Fibroblast of skin of back (primary cell): ENCODE measurements at regions not wholly inside any gene's neighbourhood (a gene's known extent, or its start where the extent isn't known, plus 50 kb on each side); places are given as distances from the start of the nearest gene placed in this dataset.
"Not testable (repeated sequence)": the region's sequence is repeated elsewhere in the genome, so short reads cannot be mapped to it uniquely, and the experiment has no call there.

ENCODE experiments used
- DNase-seq: peaks from one replicate; pipeline ENCODE4 v3.0.0-alpha.2; 2013

DNA sequence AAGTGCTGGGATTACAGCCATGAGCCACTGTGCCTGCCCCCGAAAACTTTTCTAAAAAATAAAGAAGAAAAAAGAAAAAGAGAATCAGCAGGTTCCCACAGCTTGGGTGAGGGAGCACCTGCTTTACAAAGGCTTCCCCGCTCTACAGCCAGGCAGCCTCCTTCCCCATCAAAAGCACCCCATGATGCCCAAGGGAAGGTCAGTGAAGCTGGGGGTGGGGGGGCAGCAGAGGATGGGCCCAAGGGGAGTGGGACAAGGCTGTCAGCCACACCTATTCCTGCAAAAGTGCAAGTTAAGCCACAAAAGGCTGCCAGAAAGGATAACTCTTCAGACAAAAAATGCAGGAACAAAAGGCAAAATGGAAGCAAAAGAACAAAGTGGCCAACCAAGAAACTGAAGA lies 72.5 kb downstream of the FAM50B start:
- DNase-seq: no peak

DNA sequence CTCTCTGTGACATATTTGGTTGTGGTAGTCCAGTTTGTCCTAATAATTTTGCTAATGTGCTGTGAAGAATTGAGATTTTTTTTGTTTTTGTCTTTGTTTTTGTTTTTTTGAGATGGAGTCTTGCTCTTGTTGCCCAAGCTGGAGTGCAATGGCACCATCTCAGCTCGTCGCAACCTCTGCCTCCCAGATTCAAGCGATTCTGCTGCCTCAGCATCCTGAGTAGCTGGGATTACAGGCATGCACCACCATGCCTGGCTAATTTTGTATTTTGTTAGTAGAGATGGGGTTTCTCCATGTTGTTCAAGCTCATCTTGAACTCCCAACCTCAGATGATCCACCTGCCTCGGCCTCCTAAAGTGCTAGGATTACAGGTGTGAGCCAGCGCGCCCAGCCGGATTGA lies 73.4 kb downstream of the FAM50B start:
- not testable (repeated sequence) for DNase-seq

DNA sequence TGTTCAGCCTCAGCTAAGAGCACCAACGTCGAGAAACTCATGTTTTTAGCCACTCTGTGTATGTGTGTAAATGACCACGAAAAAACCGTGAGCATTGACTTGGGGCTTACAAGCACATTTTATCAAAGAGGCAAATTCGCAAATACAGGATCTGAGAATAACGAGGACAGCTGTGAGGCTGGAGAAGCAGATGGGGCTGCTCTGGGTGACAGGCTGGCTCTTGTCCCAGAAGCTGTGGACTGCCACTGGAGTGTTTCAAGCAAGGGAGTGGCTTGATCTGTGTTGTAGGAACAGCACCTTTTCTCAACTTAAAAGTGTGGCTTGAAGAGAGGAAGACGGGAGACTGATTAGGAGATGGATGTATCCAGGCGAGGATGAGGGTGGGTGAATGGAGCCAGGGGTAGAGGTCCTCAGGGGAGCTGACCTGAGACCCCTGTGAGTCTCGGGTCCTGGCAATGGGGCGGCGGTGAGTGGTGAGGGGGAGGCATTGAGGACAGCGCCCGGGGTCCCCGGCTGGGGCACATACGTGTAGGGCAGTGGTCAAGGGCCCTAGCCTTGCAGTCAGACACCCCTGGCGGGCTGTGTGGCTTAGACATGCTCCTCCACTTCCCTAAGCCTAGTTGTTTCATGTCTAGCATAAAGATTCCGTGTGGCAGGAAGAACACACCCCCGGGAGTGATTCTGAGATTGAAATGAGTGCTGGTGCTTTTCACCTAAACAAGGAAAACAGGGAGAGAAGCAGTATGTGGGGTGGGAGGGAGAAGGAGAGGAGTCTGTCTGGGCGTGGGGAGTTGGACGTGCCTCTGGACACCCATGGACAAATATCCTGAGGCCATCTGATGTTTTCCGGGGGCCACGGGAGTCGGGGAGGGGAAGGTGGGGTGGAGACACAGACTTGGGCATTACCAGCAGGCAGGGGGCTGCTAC lies 76.3 kb downstream of the FAM50B start:
- not testable (repeated sequence) for DNase-seq

DNA sequence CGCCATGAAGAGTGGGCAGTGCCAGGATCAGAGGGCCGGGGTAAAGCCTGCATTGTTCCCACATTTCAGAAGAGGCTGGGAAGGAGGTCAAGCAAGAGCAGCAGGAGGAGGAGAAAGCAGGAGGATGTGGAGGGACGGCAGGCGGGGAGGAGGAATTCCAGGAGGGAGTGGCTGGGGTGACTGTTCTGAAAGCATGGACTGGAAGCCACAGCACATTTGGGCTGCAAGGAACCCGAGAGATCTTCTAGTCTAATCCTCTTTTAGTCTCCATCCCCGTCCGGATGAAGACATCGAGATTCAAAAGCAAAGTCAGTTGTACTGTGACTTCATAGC lies 76.9 kb downstream of the FAM50B start:
- DNase-seq: peak; percentile 64

DNA sequence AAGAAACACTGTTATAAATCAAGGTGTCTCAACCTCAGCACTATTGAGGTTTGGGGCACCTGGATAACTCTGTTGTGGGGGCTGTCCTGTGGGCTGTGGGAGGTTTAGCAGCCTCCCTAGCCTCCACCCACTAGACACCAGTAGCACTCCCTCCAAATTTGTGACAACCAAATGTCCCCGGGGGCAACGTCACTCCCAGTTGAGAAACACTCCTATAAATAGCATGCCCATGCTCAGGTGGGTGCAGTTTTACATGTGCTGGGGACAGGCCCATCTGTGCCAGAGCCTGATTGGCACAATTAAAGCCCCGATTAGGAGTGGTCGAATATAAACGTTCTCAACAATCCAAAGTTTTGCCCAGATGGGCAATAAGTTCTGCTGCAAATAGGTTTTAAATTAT lies 78.9 kb downstream of the FAM50B start:
- no peak for DNase-seq

DNA sequence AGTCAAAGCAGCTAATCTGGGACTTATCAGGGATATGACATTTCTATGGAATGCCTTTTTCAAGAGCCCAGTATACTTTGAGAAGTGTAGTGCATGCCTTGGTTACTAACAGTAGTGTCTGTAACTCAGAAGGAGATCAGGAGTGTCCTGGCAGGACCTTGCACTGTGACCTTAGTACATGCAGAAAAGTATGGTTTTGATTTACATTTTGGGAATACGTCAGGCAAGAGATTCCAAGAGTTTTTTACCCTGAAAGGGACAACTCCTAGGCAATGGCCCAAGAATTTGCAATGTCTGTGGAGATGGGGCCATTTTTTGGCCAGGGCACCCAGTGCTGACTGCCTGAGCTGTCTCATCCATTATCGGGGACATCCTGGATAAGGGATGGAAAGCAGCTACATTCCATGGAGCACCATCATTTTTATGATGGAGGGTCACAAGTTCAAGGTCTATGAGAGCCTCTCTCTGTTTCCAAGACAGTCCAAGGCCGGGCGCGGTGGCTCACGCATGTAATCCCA lies 80.2 kb downstream of the FAM50B start:
- DNase-seq: peak; percentile 90

DNA sequence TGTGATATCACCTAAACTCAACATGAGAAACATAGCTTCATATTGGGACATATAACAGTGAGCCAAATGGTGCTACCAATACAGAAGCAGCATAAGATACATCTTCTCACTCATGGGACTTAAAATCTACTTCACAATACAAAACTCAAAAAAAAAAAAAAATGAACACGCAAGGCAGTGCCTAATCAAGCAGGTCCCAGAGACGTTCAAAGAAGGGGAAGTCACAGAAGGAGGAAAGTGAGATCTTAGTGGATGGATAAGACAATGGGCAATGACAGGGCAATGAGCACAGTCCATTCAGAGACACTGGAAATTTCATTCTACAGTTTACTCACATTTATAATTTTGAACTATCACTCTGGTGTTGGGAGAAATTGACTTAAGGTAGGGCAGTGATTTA lies 88.3 kb downstream of the FAM50B start:
- DNase-seq: no peak

DNA sequence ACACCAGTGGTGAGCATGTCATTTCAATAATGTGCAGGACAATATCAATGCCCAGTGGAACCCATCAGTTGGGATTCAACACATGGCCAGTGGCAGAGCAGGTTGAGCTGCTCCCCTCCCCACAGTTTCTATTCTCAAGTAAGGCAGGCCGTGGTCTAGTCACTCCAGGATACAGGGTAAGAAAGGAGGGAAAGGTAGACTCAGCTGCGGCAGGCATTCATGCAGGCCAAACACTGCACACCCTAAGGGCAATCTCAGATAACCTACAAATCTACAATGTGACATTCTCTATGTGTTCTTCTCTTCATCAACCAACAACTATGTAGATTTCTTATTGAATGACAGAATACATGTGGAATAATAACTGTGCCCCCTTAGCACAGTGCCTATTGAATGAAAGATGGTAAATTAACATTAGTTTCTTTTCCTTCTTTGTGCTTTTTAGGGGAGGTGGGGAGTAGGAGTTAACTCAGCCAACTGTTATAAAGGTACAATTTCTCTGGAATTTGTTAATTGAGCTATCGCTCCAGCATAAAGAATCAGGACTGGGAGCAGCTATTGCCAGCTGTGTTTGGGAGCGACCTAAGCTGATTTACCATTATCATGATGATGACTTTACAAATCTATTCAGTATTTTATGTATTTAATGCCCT lies 89.7 kb downstream of the FAM50B start:
- no peak for DNase-seq

DNA sequence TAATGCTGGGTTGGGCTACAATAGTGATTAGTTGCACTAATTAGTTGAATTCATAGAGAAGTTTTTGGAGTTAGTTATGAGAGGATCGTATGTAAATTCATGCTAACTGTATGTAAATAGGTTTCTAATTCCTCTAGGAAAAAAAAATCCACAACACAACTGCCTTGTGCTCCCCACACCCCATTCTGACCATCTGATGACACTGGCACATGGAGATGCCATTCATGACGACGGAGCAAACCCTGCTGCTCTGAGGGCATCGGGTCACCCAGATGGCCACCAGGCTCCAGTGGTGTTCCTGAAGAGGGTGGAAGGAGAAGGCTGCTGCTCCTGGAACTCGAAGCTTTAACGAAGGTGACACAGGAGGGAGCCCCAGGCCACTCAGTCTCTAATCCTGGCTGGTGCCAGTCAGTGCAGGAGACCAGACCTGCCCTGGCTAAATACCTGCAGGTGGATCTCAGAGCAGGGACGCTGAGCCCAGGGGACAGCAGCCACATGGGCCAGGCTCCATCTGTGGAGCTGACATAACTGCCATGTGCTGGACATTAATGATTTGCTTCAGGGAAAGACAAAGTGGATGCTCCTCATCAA lies 90.3 kb downstream of the FAM50B start:
- no peak for DNase-seq

DNA sequence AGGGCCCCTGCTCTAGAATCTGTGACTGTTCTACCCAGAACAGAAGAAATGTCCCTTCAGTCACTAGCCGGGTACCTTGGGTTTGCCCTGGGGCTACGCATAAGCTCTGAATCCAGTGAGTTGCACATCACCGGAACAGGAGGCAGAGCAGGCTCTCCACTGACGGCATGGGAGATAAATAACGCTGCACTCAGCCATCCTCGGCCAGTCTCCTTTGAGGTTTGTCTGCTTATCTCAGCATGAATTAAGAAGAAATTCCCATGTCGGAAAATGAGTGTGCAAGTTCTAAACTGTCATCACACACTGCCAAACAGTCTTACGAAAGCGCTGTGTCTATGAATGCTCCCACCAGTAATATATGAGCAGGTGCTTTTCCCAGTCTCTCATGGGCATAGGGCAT lies 90.8 kb downstream of the FAM50B start:
- DNase-seq: no peak

DNA sequence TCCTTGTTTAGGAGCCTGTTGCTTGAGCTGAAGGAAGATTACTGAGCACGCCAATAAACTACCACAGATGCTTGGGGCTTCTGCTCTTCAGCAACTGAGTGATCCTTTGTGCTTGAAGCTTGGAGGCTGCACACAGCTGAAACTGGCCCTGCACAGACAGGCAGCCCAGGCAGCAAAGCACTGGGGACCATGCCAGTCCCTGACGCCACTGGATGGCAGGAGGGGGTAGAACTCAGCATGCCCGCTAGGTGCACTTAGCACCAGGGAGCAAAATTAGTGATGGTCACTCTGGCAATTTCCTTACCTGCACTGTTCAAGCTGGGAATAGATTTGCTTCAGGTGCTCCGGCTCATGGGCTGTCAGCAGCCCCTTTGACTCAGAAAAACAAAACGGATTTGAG lies 91.5 kb downstream of the FAM50B start:
- DNase-seq: no peak

DNA sequence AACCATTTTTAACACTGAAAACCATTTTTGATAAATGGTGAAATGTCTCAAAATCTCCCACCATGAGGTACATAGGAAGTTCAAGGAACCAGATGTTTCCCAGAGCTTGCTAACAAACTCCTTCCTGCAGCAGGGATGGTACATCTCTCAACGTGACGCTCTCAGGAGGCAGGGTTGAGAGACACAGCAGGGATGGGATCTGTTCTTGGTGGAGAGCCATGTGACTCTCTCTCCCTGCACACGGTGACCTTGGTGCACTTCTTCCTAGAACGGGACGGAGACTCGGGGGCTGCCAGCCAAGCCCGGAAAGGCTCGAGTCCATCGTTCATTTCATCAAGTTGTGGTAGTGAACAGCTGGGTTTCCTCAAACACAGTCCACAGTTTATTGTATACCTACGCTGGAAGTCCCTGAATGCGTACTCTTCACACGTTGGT lies 94.2 kb downstream of the FAM50B start:
- no peak for DNase-seq

DNA sequence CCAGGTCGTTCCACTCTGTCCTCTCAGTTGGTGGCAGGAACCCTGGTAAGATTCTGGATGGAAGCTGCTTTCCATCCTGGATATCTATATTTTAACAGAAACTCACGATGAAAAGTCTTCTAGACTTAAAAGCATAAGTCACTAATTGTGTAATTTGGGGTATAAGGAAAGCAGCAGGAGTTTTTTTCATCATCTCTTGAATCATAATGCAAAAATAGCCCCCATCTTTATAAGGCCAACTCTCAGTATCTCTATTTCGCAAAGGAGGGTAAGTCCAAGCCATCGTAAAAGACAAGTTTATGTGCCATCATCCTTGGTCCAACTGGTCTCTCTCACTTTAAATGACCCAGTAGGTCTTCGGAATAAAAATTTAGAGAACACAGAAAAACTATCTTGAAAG lies 95.1 kb downstream of the FAM50B start:
- no peak for DNase-seq

DNA sequence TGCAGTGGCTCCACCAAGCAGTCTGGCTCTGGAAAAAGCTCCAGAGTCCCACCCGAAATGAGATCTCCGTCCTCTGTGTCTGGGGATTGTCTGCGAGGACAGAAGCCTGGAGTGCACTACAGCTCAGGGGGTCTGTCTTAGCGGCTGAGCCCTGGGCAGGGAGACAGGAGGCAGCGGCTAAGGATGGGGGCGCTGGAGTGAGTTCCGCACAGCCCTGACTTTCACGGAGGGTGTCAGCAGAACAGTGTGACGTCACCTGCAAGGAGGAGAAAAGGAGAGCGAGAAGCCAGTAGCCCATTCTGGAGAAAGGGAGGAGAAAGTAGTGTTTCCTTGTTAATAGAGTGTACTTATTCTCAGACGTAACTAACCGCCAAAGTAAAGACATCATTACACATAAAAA lies 97.6 kb downstream of the FAM50B start:
- DNase-seq: no peak

DNA sequence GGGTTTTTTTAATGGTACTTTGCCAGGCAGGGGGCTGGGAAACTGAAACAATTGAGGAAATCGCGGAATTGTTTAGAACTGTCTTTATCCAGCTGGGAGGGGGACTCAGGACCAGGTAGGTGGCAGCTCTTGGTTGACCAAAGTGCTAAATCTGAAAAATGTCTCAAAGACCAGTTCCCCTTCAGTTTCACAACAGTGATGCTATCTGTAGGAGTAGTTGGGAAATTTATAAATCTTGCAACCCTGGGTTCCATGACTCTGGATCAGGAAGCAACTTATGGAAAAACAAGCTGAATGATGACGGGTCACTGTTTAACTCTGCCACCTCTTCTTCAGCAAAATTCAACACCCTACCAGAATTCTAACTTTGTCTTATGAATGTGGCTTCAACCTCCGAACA lies 99.7 kb downstream of the FAM50B start:
- no peak for DNase-seq

DNA sequence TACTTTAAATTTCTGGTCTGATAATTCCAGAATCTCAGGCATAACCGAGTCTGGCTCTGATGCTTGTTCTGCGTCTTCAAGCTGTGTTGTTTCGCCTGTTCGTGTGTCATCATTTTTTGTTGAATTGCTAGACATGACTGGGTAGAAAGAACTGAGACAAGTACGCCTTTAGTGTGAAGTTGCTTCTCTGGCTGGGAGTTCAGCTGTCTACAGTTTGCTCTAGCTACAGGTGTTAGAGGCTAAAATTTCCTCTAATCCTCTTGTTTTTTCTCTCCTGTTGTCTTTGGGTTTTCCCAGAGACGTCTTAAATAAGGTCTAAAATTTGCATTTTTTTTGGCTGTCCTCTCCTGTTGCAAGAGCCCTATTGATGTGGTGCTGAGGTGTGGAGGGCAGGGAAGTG lies 100.3 kb downstream of the FAM50B start:
- DNase-seq: no peak

DNA sequence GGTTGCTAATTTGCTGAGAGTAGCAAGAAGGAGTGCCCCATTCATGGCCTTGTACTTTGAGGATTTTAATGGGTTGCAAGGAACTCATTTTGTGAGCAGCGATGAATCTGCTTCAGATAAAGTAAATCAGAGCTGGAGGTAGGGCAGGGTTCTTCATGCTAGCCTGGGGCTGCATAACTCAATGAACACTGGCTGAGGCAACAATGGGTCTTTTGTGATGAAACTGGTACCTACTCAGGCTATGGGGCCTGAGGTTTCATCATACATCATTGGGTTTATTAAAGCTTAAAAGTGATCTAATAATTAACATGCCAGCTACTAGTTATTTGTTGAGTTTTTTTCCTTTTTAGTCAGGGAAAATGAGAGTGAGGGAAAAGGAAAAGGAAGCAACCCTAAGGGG lies 106.9 kb downstream of the FAM50B start:
- no peak for DNase-seq

DNA sequence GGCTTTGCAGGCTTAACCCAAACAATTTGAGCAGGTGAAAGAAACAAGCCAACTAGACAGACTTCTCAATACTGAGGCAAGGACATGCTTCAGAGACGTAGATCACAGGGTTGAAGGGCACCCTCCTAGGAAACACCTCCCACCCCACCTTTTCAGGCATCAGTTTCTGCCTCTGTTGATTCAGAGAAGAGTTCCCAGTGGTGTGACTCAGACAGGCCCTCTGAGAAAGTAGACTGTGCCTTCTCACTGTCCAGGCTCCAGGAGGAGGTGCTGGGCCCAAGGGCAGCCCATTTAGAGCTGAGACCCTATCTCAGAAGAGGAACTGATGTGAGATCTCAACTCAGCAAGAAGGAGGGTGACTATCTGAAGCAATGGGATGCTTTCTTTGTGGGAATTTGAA lies 108.1 kb downstream of the FAM50B start:
- no peak for DNase-seq

DNA sequence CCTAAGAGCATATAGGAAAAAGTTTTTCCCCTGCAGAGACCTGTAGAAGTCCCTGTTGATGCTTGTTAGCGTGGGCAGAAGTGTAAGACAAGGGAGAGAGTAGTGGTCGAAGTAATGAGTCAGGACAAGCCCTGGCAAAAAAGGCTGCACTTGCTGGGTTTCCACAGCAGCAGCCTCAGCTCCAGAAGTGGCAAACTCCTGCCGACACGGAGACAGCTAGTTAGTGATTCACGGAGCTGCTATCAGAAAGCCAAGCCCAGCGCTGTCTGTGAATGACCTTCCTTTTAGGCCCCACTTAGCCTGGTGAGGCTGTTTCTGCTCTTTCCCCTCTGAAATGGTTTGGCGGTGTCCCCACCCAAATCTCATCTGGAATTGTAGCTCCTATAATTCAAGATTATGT lies 109.1 kb downstream of the FAM50B start:
- DNase-seq: no peak

DNA sequence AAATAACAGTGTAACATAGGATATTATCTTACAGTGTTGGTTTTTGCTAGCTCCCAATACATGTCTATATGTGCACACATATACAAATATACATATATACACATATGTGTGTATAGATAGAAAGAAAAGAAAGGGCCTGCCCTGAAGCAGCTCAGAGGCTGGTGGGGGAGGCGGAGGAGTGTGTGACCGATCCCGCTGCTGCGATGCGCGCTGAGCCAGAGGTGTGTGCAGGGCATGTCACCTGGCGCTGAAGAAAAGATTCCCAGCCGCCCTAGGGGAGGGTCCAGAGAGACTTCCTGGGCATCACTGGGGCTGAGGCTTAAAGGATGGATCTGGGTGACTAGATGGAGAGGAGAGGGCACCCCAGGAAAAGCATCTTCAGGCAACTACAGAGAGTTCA lies 110.2 kb downstream of the FAM50B start:
- DNase-seq: no peak

DNA sequence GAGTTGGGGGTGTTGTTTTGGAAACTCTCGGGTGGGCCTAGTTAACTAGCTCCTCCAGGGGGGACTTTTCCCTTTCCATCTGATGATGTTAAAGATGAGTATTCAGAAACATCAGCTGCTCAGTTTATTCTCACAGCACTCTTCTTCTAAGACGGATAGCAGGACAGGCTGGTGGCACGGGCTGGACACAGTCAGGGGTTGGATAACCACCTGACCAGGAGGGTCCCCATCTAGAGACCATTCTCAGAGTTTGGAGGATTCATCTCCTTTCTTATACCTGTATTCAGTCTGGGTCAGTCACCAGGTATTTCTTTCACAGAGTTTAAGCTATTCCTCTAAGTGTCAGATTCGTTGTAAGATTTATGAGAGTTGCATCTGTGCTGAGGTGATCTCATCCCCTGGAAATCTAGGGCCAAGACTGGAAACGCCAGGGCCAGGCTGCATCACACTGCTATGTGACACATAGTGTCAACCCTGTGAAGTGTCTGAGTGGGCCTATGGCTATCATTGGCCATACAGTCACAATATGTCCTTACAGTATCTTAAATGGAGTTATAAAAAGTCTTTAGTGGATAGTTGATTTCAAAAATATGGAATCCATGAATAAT lies 111.7 kb downstream of the FAM50B start:
- DNase-seq: peak; percentile 65

DNA sequence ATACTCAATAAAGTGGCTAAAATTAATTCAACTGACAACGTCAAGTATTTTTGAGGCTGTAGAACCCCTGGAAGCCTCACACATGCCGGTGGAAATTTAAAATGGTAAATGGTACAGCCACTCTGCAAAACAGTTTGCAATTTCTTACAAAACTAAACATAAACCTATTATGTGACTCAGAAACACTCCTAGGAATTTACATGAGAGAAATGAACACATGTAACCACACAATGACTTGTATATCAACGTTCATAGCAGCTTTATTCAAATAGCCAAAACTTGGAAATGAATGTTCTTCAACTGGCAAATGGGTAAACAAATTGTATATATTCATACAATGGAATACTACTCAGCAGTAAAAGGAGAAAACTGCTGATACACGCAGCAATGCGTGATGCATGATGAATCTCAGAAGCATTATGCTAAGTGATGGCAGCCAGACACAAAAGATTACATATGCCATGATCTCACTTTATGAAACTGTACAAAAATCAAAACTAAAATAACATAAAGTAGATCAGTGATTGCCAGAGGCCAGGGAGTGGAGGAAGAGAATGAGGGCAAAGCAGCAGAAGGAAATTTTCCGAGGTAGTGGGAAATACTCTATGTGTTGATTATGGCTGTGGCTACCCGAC lies 112.5 kb downstream of the FAM50B start:
- peak; percentile 44 for DNase-seq
